Mucosa of descending colon (tissue), 3 donors: ENCODE measurements at regions not wholly inside any gene's neighbourhood (a gene's known extent, or its start where the extent isn't known, plus 50 kb on each side); places are given as distances from the start of the nearest gene placed in this dataset.

Experiments used
- ATAC-seq: fragments of 200-7000 bp; cut with Tn5 transposase; one replicate; pipeline ENCODE4 v1.9.1; 2020; ENCODE audit warnings: mild to moderate bottlenecking, moderate library complexity
- DNase-seq, 3 donors: peaks; one replicate each; pipeline ENCODE4 v3.0.0-alpha.2; 2020
- H3K36me3 ChIP-seq: fragments of 200-600 bp; one replicate; pipeline ENCODE4 v1.8.0; 2021; ENCODE audit warnings: low read depth, mild to moderate bottlenecking
- H3K4me1 ChIP-seq: fragments of 200-600 bp; one replicate; pipeline ENCODE4 v1.8.0; 2021; ENCODE audit warnings: low read depth, mild to moderate bottlenecking
- H3K4me3 ChIP-seq: fragments of 200-600 bp; one replicate; pipeline ENCODE4 v1.8.0; 2021; ENCODE audit warnings: mild to moderate bottlenecking
- H3K9me3 ChIP-seq: fragments of 200-600 bp; one replicate; pipeline ENCODE4 v1.8.0; 2021; ENCODE audit warnings: mild to moderate bottlenecking
- CTCF ChIP-seq: fragments of 200-600 bp; IDR thresholded peaks from one replicate; pipeline ENCODE4 v1.8.0; 2022; ENCODE audit warnings: antibody characterized with exemption, mild to moderate bottlenecking
- intact Hi-C, 2 donors: fragments of 100-400 bp; cut with DNase I in 1 of 2; cut with micrococcal nuclease in 1 of 2; formaldehyde crosslinking; loops; one replicate each; pipeline versions ENCODE4 v1.11.0 to v1.11.1; 2022; cut with DNase I, micrococcal nuclease
- donor health status: DM: no; HTN: no; CAD: no; lungs with moderate emphysema.
- donor health status: DM: no; HTN: no; CAD: no.
- donor health status: DM: no; HTN: yes; CAD: no.

DNA sequence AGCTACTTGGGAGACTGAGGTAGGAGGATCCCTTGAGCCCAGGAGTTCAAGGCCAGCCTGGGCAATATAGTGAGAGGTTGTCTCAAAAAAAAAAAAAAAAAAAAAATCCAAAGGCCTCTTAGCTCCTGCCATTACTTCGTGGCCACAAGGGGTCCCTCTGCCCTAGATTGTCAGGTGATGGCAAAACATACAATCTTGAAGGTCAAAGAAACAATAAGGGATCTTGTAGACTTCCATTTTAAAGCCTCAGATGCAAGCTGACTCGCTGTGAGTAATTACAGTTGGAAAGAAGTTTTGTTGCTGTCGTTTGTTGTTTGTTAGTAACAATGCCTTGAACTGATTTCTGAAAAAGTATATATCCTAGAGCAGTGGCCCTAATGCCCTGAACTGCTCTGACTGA lies 55.9 kb upstream of the PLCL2 start:
- no peak overlapping the region for H3K4me3 ChIP-seq

GRCh38 chr3:16831846-16832245 lies 52.9 kb upstream of the PLCL2 start:
- intact Hi-C loops, result no loop called here
- no peak for ATAC-seq
- no peak for TF ChIP-seq CTCF
- Histone ChIP-seq H3K9me3 (no peaks in the 10 kb centered on the region), H3K4me3 (no peak overlapping the region), H3K36me3 (no peaks in the 10 kb centered on the region), H3K4me1 (no peaks in the 10 kb centered on the region)
- DNase-seq, result no peak

More for the DNA sequence above, 55.9 kb upstream of the PLCL2 start:
- intact Hi-C loops, result no loop called here
- H3K36me3 ChIP-seq, result no peaks in the 10 kb centered on the region
- TF ChIP-seq CTCF, result no peak
- DNase-seq (peak in 2 of 3 donors; percentile 64 to 77), ATAC-seq (peak; percentile 77)
- no peaks in the 10 kb centered on the region for H3K9me3 ChIP-seq
- no peaks in the 10 kb centered on the region for H3K4me1 ChIP-seq

DNA sequence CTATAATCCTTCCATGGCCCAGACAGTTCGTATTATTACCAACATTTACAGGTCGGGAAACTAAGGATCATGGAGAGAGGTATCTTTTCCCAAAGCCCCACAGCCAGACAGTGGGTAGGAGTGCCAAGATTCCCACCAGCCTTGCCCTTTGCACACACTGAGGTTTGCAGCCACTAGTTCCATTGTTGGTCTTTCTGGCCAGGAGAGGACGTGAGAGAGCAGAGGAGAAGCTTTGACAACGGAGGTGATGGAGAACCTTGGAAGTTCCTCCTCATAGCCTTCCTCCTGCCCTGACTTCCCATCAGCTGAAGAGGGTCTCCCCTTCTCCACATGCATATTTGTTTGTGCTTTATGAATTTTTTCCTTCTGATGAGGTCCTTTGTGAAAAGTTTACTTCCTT lies 50.5 kb upstream of the PLCL2 start:
- ATAC-seq, result peak; percentile 16
- no peak for TF ChIP-seq CTCF

DNA sequence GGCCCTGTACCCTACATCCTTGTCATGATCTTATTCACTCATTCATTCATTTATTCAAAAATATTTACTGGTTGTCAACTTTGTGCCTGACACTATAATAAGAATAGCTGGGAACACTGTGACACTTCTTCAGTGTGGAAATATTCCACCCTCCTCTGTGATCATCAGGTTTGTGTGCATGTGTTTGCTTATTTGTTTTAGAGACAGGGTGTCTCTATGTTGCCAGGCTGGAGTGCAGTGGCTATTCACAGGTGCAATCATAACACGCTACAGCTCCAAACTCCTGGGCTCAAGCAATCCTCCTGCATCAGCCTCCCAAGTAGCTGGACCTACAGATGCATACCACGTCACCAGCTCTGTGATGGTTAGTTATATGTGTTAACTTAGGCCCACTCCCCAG lies 50.0 kb upstream of the PLCL2 start:
- Histone ChIP-seq H3K9me3 (no peaks in the 10 kb centered on the region), H3K36me3 (no peaks in the 10 kb centered on the region), H3K4me1 (no peaks in the 10 kb centered on the region), H3K4me3 (no peak overlapping the region)
- DNase-seq (no peak), ATAC-seq (no peak)
- intact Hi-C loops, result no loop called here
- no peak for TF ChIP-seq CTCF

More for the DNA sequence above, 50.5 kb upstream of the PLCL2 start:
- Histone ChIP-seq H3K36me3 (no peaks in the 10 kb centered on the region), H3K9me3 (no peaks in the 10 kb centered on the region), H3K4me1 (no peaks in the 10 kb centered on the region), H3K4me3 (no peak overlapping the region)
- intact Hi-C loops, result no loop called here
- DNase-seq, result no peak
